HG03139 (cell line): ENCODE measurements at regions not wholly inside any gene's neighbourhood (a gene's known extent, or its start where the extent isn't known, plus 50 kb on each side); places are given as distances from the start of the nearest gene placed in this dataset.

Experiments used
- ATAC-seq: cut with Tn5 transposase; IDR thresholded peaks from one replicate; pipeline ENCODE4 v1.9.1; 2021; ENCODE audit not compliant: unreplicated experiment

GRCh38 chr2:19846567-19846966 is 55.2 kb downstream of the TTC32 start:
- ATAC-seq, result no peak

GRCh38 chr2:19846030-19846429 is 55.8 kb downstream of the TTC32 start:
- no peak for ATAC-seq

GRCh38 chr2:19845323-19845920 is 56.4 kb downstream of the TTC32 start:
- no peak for ATAC-seq

GRCh38 chr2:19844750-19845149 is 57.0 kb downstream of the TTC32 start:
- no peak for ATAC-seq

- ATAC-seq, result no peak
These were observed 57.7 kb downstream of the TTC32 start for GRCh38 chr2:19843992-19844515.

- no peak for ATAC-seq
These were observed 59.7 kb downstream of the TTC32 start for GRCh38 chr2:19841918-19842693.

- ATAC-seq, result no peak
These were observed 62.3 kb downstream of the TTC32 start for GRCh38 chr2:19839438-19839837.

GRCh38 chr2:19838616-19839015 is 63.2 kb downstream of the TTC32 start:
- ATAC-seq, result no peak

- ATAC-seq, result no peak
These were observed 64.5 kb downstream of the TTC32 start for GRCh38 chr2:19837235-19837766.

GRCh38 chr2:19835781-19836281 is 66.0 kb downstream of the TTC32 start:
- ATAC-seq, result no peak

GRCh38 chr2:19833978-19834377 is 67.8 kb downstream of the TTC32 start:
- no peak for ATAC-seq

- no peak for ATAC-seq
These were observed 72.1 kb downstream of the TTC32 start for GRCh38 chr2:19829672-19830071.

GRCh38 chr2:19826874-19827273 is 74.9 kb downstream of the TTC32 start:
- no peak for ATAC-seq

GRCh38 chr2:19823507-19823906 is 78.3 kb downstream of the TTC32 start:
- no peak for ATAC-seq

GRCh38 chr2:19819097-19820065 is 82.4 kb downstream of the TTC32 start:
- no peak for ATAC-seq

GRCh38 chr2:19818543-19818942 is 83.2 kb downstream of the TTC32 start:
- no peak for ATAC-seq

- no peak for ATAC-seq
These were observed 83.7 kb downstream of the TTC32 start for GRCh38 chr2:19818039-19818438.

GRCh38 chr2:19815746-19816145 is 86.0 kb downstream of the TTC32 start:
- no peak for ATAC-seq

GRCh38 chr2:19812166-19812565 is 89.6 kb downstream of the TTC32 start:
- no peak for ATAC-seq

GRCh38 chr2:19811186-19811585 is 90.6 kb downstream of the TTC32 start:
- no peak for ATAC-seq

GRCh38 chr2:19810637-19811036 is 91.1 kb downstream of the TTC32 start:
- ATAC-seq, result no peak
